ENCODE measurements at regions not wholly inside any gene's neighbourhood (a gene's known extent, or its start where the extent isn't known, plus 50 kb on each side); places are given as distances from the start of the nearest gene placed in this dataset.

DNA sequence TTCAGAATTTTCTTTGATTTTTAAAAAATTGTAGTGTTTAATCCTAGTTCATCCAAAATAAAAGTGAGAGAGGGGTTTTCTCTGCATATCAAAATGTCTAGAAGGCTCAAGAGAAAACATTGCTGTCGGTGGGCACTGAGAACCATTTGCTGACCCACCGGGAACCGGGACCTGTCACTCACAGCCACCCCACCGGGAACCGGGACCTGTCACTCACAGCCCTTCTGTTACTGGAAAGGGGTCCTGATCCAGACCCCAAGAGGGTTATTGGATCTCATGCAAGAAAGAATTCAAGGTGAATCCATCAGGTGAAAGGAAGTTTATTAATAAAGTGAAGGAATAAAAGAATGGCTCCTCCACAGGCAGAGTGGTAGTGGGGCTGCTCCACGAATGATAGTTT is 106.0 kb upstream of the SFSWAP start:
- TF ChIP-seq, protein P1, sequence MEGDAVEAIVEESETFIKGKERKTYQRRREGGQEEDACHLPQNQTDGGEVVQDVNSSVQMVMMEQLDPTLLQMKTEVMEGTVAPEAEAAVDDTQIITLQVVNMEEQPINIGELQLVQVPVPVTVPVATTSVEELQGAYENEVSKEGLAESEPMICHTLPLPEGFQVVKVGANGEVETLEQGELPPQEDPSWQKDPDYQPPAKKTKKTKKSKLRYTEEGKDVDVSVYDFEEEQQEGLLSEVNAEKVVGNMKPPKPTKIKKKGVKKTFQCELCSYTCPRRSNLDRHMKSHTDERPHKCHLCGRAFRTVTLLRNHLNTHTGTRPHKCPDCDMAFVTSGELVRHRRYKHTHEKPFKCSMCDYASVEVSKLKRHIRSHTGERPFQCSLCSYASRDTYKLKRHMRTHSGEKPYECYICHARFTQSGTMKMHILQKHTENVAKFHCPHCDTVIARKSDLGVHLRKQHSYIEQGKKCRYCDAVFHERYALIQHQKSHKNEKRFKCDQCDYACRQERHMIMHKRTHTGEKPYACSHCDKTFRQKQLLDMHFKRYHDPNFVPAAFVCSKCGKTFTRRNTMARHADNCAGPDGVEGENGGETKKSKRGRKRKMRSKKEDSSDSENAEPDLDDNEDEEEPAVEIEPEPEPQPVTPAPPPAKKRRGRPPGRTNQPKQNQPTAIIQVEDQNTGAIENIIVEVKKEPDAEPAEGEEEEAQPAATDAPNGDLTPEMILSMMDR (IDR thresholded peaks at IDR 0.05; ENCODE audit: poor library complexity): no peak
- TF ChIP-seq EZH2 (IDR thresholded peaks at IDR 0.05; ENCODE audit: borderline replicate concordance) (no peak), EZH2phosphoT487 (IDR thresholded peaks at IDR 0.05; ENCODE audit: low read depth, severe bottlenecking, unreplicated experiment) (no peak)
